GM18868 (cell line): ENCODE measurements at regions not wholly inside any gene's neighbourhood (a gene's known extent, or its start where the extent isn't known, plus 50 kb on each side); places are given as distances from the start of the nearest gene placed in this dataset.
"Not testable (repeated sequence)": the region's sequence is repeated elsewhere in the genome, so short reads cannot be mapped to it uniquely, and the experiment has no call there.

ENCODE experiments used
- ATAC-seq: cut with Tn5 transposase; IDR thresholded peaks from one replicate; pipeline ENCODE4 v1.9.1; 2021; ENCODE audit warnings: mild to moderate bottlenecking, moderate library complexity; ENCODE audit not compliant: unreplicated experiment

GRCh38 chr5:62206150-62206829 lies 99.7 kb upstream of the KIF2A start:
- no peak for ATAC-seq

GRCh38 chr5:62208218-62208852 lies 97.7 kb upstream of the KIF2A start:
- ATAC-seq: no peak

- no peak for ATAC-seq
These were observed 94.6 kb upstream of the KIF2A start for GRCh38 chr5:62211405-62211804.

GRCh38 chr5:62212648-62213047 lies 93.4 kb upstream of the KIF2A start:
- no peak for ATAC-seq

- no peak for ATAC-seq
These were observed 91.3 kb upstream of the KIF2A start for GRCh38 chr5:62214701-62215100.

GRCh38 chr5:62216603-62217002 lies 89.4 kb upstream of the KIF2A start:
- ATAC-seq: not testable (repeated sequence)

- not testable (repeated sequence) for ATAC-seq
These were observed 88.9 kb upstream of the KIF2A start for GRCh38 chr5:62217095-62217494.

- not testable (repeated sequence) for ATAC-seq
These were observed 87.1 kb upstream of the KIF2A start for GRCh38 chr5:62218860-62219259.

- ATAC-seq: not testable (repeated sequence)
These were observed 84.1 kb upstream of the KIF2A start for GRCh38 chr5:62221881-62222280.

GRCh38 chr5:62222305-62222704 lies 83.7 kb upstream of the KIF2A start:
- ATAC-seq: not testable (repeated sequence)

- peak; percentile 87 for ATAC-seq
These were observed 82.7 kb upstream of the KIF2A start for GRCh38 chr5:62223312-62223670.

- not testable (repeated sequence) for ATAC-seq
These were observed 80.9 kb upstream of the KIF2A start for GRCh38 chr5:62224987-62225601.

GRCh38 chr5:62230876-62231388 lies 75.1 kb upstream of the KIF2A start:
- not testable (repeated sequence) for ATAC-seq

GRCh38 chr5:62231576-62231975 lies 74.4 kb upstream of the KIF2A start:
- no peak for ATAC-seq

GRCh38 chr5:62232218-62232617 lies 73.8 kb upstream of the KIF2A start:
- ATAC-seq: not testable (repeated sequence)

- ATAC-seq: peak; percentile 70
These were observed 72.6 kb upstream of the KIF2A start for GRCh38 chr5:62233083-62234046.

- peak; percentile 66 for ATAC-seq
These were observed 69.4 kb upstream of the KIF2A start for GRCh38 chr5:62236593-62236992.

GRCh38 chr5:62237944-62238343 lies 68.1 kb upstream of the KIF2A start:
- not testable (repeated sequence) for ATAC-seq

- ATAC-seq: not testable (repeated sequence)
These were observed 67.4 kb upstream of the KIF2A start for GRCh38 chr5:62238584-62238983.

- ATAC-seq: not testable (repeated sequence)
These were observed 65.5 kb upstream of the KIF2A start for GRCh38 chr5:62240494-62240893.

- not testable (repeated sequence) for ATAC-seq
These were observed 64.0 kb upstream of the KIF2A start for GRCh38 chr5:62242000-62242399.
